ENCODE measurements at regions not wholly inside any gene's neighbourhood (a gene's known extent, or its start where the extent isn't known, plus 50 kb on each side); places are given as distances from the start of the nearest gene placed in this dataset.
"Not testable (repeated sequence)": the region's sequence is repeated elsewhere in the genome, so short reads cannot be mapped to it uniquely, and the experiment has no call there.

GRCh38 chr9:33623658-33624586, 99.9 kb downstream of the ANKRD18B start:
- Histone ChIP-seq H3K9ac (ENCODE audit: insufficient read length) (no peak overlapping the region), H3K27ac (no peak overlapping the region), H3K36me3 (ENCODE audit: insufficient read depth, low read length) (no peaks in the 10 kb centered on the region), H3K9me3 (ENCODE audit: low read depth, low read length) (no peaks in the 10 kb centered on the region), H3K4me3 (no peak overlapping the region)
- peak; percentile 12 for DNase-seq (ENCODE audit: low read depth, low spot score)
- TF ChIP-seq POLR2AphosphoS5 (IDR thresholded peaks at IDR 0.05; ENCODE audit: borderline replicate concordance, low read depth, low read length) (no peak), FOXP2 (optimal IDR thresholded peaks at IDR 0.05; ENCODE audit: control extremely low read depth, extremely low read length, insufficient read depth) (no peak), EZH2 (IDR thresholded peaks at IDR 0.05) (no peak)

- not testable (repeated sequence) for H3K9me3 ChIP-seq (ENCODE audit: low read depth, low read length); DNase-seq (ENCODE audit: low read depth, low spot score); H3K36me3 ChIP-seq (ENCODE audit: insufficient read depth, low read length); H3K27ac ChIP-seq; H3K9ac ChIP-seq (ENCODE audit: insufficient read length); H3K4me3 ChIP-seq
Observed at GRCh38 chr9:33628318-33628717, 104.3 kb downstream of the ANKRD18B start.

- H3K4me3 ChIP-seq, result no peak overlapping the region
- TF ChIP-seq EZH2 (IDR thresholded peaks at IDR 0.05) (no peak), POLR2AphosphoS5 (IDR thresholded peaks at IDR 0.05; ENCODE audit: borderline replicate concordance, low read depth, low read length) (no peak), FOXP2 (optimal IDR thresholded peaks at IDR 0.05; ENCODE audit: control extremely low read depth, extremely low read length, insufficient read depth) (no peak)
- no peaks in the 10 kb centered on the region for H3K36me3 ChIP-seq (ENCODE audit: insufficient read depth, low read length)
- no peak overlapping the region for H3K27ac ChIP-seq
- DNase-seq (ENCODE audit: low read depth, low spot score), result no peak
- H3K9ac ChIP-seq (ENCODE audit: insufficient read length), result no peak overlapping the region
- H3K9me3 ChIP-seq (ENCODE audit: low read depth, low read length), result no peaks in the 10 kb centered on the region
Observed at GRCh38 chr9:33628865-33629410, 104.9 kb downstream of the ANKRD18B start.

GRCh38 chr9:33633636-33634035, 109.6 kb downstream of the ANKRD18B start:
- Histone ChIP-seq H3K9me3 (ENCODE audit: low read depth, low read length) (no peaks in the 10 kb centered on the region), H3K4me3 (no peak overlapping the region), H3K36me3 (ENCODE audit: insufficient read depth, low read length) (no peaks in the 10 kb centered on the region), H3K9ac (ENCODE audit: insufficient read length) (no peak overlapping the region), H3K27ac (no peak overlapping the region)
- DNase-seq (ENCODE audit: low read depth, low spot score), result no peak
- TF ChIP-seq EZH2 (IDR thresholded peaks at IDR 0.05), result no peak
- TF ChIP-seq POLR2AphosphoS5 (IDR thresholded peaks at IDR 0.05; ENCODE audit: borderline replicate concordance, low read depth, low read length), result no peak
- TF ChIP-seq FOXP2 (optimal IDR thresholded peaks at IDR 0.05; ENCODE audit: control extremely low read depth, extremely low read length, insufficient read depth), result no peak

- H3K9ac ChIP-seq (ENCODE audit: insufficient read length), result no peak overlapping the region
- DNase-seq (ENCODE audit: low read depth, low spot score), result no peak
Observed at GRCh38 chr9:33637881-33638280, 113.8 kb downstream of the ANKRD18B start.

GRCh38 chr9:33638391-33638915, 114.4 kb downstream of the ANKRD18B start:
- no peak overlapping the region for H3K27ac ChIP-seq
- DNase-seq (ENCODE audit: low read depth, low spot score), result no peak
- no peak overlapping the region for H3K9ac ChIP-seq (ENCODE audit: insufficient read length)
- H3K9me3 ChIP-seq (ENCODE audit: low read depth, low read length), result no peaks in the 10 kb centered on the region
- no peaks in the 10 kb centered on the region for H3K36me3 ChIP-seq (ENCODE audit: insufficient read depth, low read length)
- no peak for TF ChIP-seq EZH2 (IDR thresholded peaks at IDR 0.05)
- no peak for TF ChIP-seq POLR2AphosphoS5 (IDR thresholded peaks at IDR 0.05; ENCODE audit: borderline replicate concordance, low read depth, low read length)
- no peak for TF ChIP-seq FOXP2 (optimal IDR thresholded peaks at IDR 0.05; ENCODE audit: control extremely low read depth, extremely low read length, insufficient read depth)
- H3K4me3 ChIP-seq, result no peak overlapping the region

More at GRCh38 chr9:33637881-33638280, 113.8 kb downstream of the ANKRD18B start:
- H3K27ac ChIP-seq, result no peak overlapping the region
- H3K9me3 ChIP-seq (ENCODE audit: low read depth, low read length), result no peaks in the 10 kb centered on the region
- TF ChIP-seq EZH2 (IDR thresholded peaks at IDR 0.05) (no peak), POLR2AphosphoS5 (IDR thresholded peaks at IDR 0.05; ENCODE audit: borderline replicate concordance, low read depth, low read length) (no peak), FOXP2 (optimal IDR thresholded peaks at IDR 0.05; ENCODE audit: control extremely low read depth, extremely low read length, insufficient read depth) (no peak)
- no peaks in the 10 kb centered on the region for H3K36me3 ChIP-seq (ENCODE audit: insufficient read depth, low read length)
- no peak overlapping the region for H3K4me3 ChIP-seq

- Histone ChIP-seq H3K9ac (ENCODE audit: insufficient read length) (no peak overlapping the region), H3K4me3 (no peak overlapping the region), H3K27ac (no peak overlapping the region), H3K36me3 (ENCODE audit: insufficient read depth, low read length) (no peaks in the 10 kb centered on the region), H3K9me3 (ENCODE audit: low read depth, low read length) (no peaks in the 10 kb centered on the region)
- no peak for DNase-seq (ENCODE audit: low read depth, low spot score)
- TF ChIP-seq FOXP2 (optimal IDR thresholded peaks at IDR 0.05; ENCODE audit: control extremely low read depth, extremely low read length, insufficient read depth) (no peak), EZH2 (IDR thresholded peaks at IDR 0.05) (no peak), POLR2AphosphoS5 (IDR thresholded peaks at IDR 0.05; ENCODE audit: borderline replicate concordance, low read depth, low read length) (no peak)
Observed at GRCh38 chr9:33645706-33646105, 121.7 kb downstream of the ANKRD18B start.

GRCh38 chr9:33649463-33649862, 125.4 kb downstream of the ANKRD18B start:
- Histone ChIP-seq H3K9me3 (ENCODE audit: low read depth, low read length) (no peaks in the 10 kb centered on the region), H3K27ac (no peak overlapping the region), H3K4me3 (no peak overlapping the region), H3K36me3 (ENCODE audit: insufficient read depth, low read length) (no peaks in the 10 kb centered on the region), H3K9ac (ENCODE audit: insufficient read length) (no peak overlapping the region)
- DNase-seq (ENCODE audit: low read depth, low spot score), result no peak
- TF ChIP-seq FOXP2 (optimal IDR thresholded peaks at IDR 0.05; ENCODE audit: control extremely low read depth, extremely low read length, insufficient read depth) (no peak), POLR2AphosphoS5 (IDR thresholded peaks at IDR 0.05; ENCODE audit: borderline replicate concordance, low read depth, low read length) (no peak), EZH2 (IDR thresholded peaks at IDR 0.05) (no peak)

Data from SK-N-MC (cell line).